ENCODE measurements at regions not wholly inside any gene's neighbourhood (a gene's known extent, or its start where the extent isn't known, plus 50 kb on each side); places are given as distances from the start of the nearest gene placed in this dataset.

DNA sequence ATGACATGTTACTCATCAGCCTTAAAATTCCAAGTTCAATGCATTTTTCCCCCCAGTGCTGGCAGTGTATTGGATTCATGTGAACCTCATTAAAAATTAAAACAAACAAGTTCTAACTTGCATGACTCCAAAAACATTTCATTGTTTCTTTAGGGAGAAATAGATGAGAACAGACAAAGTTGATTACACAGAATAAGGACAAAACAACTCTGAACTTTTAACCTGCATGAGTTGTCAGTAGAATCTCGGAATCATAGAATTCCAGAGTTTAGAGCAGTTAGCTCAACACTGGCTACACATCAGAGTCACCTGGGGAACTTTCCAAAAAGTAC lies 127.5 kb downstream of the TMX1 start:
- TF ChIP-seq EZH2 (IDR thresholded peaks at IDR 0.05; ENCODE audit: insufficient read depth, poor library complexity, severe bottlenecking), result no peak
- TF ChIP-seq EZH2phosphoT487 (IDR thresholded peaks at IDR 0.05; ENCODE audit: insufficient read depth, low read depth), result no peak
